ENCODE measurements at regions not wholly inside any gene's neighbourhood (a gene's known extent, or its start where the extent isn't known, plus 50 kb on each side); places are given as distances from the start of the nearest gene placed in this dataset.

GRCh38 chr10:128897401-128898129, 569.5 kb upstream of the MGMT start:
- TF ChIP-seq CTCF (IDR thresholded peaks at IDR 0.05; ENCODE audit: insufficient read depth, low read length, poor library complexity, severe bottlenecking): no peak
- H3K36me3 ChIP-seq (ENCODE audit: control insufficient read depth, insufficient read depth, low read length): no peaks in the 10 kb centered on the region

DNA sequence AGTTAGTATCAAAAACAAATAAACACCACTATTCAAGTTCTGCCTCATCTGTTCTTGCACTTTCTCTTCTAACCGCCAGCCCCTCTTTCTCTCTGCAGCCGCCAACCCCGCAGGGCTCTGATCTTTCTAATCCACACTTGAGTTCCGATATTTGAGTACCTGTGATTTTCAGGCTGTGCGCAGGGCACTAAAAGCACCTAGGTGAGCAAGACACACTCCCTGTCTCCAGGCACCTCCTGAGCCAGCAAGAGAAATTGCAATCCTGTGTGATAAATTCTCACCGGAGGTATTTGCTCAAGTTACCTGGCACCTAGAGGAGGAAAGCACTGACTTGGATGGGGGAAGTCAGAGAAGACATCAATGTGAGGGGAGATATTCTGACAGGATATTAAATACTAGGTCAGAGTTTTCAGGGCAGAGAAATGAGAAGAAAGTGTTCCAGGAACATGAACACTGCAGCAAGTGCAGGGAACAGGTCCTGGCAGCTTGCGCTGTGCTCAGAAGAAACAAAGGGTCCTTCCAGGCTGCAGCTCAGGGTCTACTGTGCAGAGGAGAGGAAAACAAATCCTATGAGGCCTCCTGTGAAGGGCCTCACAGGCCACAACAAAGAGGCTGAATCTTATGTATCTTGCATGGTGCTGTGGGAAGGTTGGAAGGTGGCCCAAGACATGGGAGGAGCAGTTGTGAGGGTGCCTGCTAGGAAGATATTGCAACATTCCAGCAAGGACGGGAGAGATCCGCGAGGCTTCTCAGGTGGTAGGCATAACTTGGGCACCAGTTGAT, 568.7 kb upstream of the MGMT start:
- Histone ChIP-seq H3K27me3 (replicated peaks; ENCODE audit: control insufficient read depth, insufficient read depth, low read length) (no peaks in the 10 kb centered on the region), H3K36me3 (ENCODE audit: control insufficient read depth, insufficient read depth, low read length) (no peaks in the 10 kb centered on the region), H3K4me3 (replicated peaks; ENCODE audit: low read depth, low read length) (no peak overlapping the region)
- DNase-seq (ENCODE audit: extremely low read depth, insufficient read length): no peak
- no peak for TF ChIP-seq CTCF (IDR thresholded peaks at IDR 0.05; ENCODE audit: insufficient read depth, low read length, poor library complexity, severe bottlenecking)

More at GRCh38 chr10:128897401-128898129, 569.5 kb upstream of the MGMT start:
- no peak for DNase-seq (ENCODE audit: extremely low read depth, insufficient read length)
- Histone ChIP-seq H3K27me3 (replicated peaks; ENCODE audit: control insufficient read depth, insufficient read depth, low read length) (no peaks in the 10 kb centered on the region), H3K4me3 (replicated peaks; ENCODE audit: low read depth, low read length) (no peak overlapping the region)

- no peak overlapping the region for H3K4me3 ChIP-seq (replicated peaks; ENCODE audit: low read depth, low read length)
- no peak for TF ChIP-seq CTCF (IDR thresholded peaks at IDR 0.05; ENCODE audit: insufficient read depth, low read length, poor library complexity, severe bottlenecking)
- no peak for DNase-seq (ENCODE audit: extremely low read depth, insufficient read length)
- H3K27me3 ChIP-seq (replicated peaks; ENCODE audit: control insufficient read depth, insufficient read depth, low read length): no peaks in the 10 kb centered on the region
- H3K36me3 ChIP-seq (ENCODE audit: control insufficient read depth, insufficient read depth, low read length): no peaks in the 10 kb centered on the region
Observed at GRCh38 chr10:128898916-128899195, 568.2 kb upstream of the MGMT start.

- TF ChIP-seq CTCF (IDR thresholded peaks at IDR 0.05; ENCODE audit: insufficient read depth, low read length, poor library complexity, severe bottlenecking): no peak
- H3K27me3 ChIP-seq (replicated peaks; ENCODE audit: control insufficient read depth, insufficient read depth, low read length): no peaks in the 10 kb centered on the region
- no peak overlapping the region for H3K4me3 ChIP-seq (replicated peaks; ENCODE audit: low read depth, low read length)
- DNase-seq (ENCODE audit: extremely low read depth, insufficient read length): no peak
- no peaks in the 10 kb centered on the region for H3K36me3 ChIP-seq (ENCODE audit: control insufficient read depth, insufficient read depth, low read length)
Observed at GRCh38 chr10:128900456-128900855, 566.6 kb upstream of the MGMT start.

GRCh38 chr10:128901236-128901635, 565.8 kb upstream of the MGMT start:
- no peak for DNase-seq (ENCODE audit: extremely low read depth, insufficient read length)
- Histone ChIP-seq H3K36me3 (ENCODE audit: control insufficient read depth, insufficient read depth, low read length) (no peaks in the 10 kb centered on the region), H3K4me3 (replicated peaks; ENCODE audit: low read depth, low read length) (no peak overlapping the region), H3K27me3 (replicated peaks; ENCODE audit: control insufficient read depth, insufficient read depth, low read length) (no peaks in the 10 kb centered on the region)
- no peak for TF ChIP-seq CTCF (IDR thresholded peaks at IDR 0.05; ENCODE audit: insufficient read depth, low read length, poor library complexity, severe bottlenecking)

Data from GM06990 (cell line).